ENCODE measurements at regions not wholly inside any gene's neighbourhood (a gene's known extent, or its start where the extent isn't known, plus 50 kb on each side); places are given as distances from the start of the nearest gene placed in this dataset.

GRCh38 chr11:87604350-87604749, 566.6 kb downstream of the TMEM135 start:
- H3K18ac ChIP-seq (ENCODE audit: insufficient read length, low read depth, low read length) = no peak overlapping the region
- no peaks in the 10 kb centered on the region for H3K79me1 ChIP-seq (ENCODE audit: insufficient read depth, low read depth, low read length, poor library complexity, severe bottlenecking)
- H2BK5ac ChIP-seq (ENCODE audit: insufficient read length, low read length) = no peak overlapping the region
- no peak overlapping the region for H2BK120ac ChIP-seq (ENCODE audit: low read depth, low read length, poor library complexity, severe bottlenecking)
- H3K9ac ChIP-seq (ENCODE audit: extremely low read depth, insufficient read length, low read length) = no peak overlapping the region
- no peak overlapping the region for H4K5ac ChIP-seq (ENCODE audit: insufficient read length, low read depth, low read length)
- H4K8ac ChIP-seq (replicated peaks; ENCODE audit: insufficient read length, low read depth, low read length) = no peak overlapping the region
- H3K4me1 ChIP-seq (ENCODE audit: insufficient read depth, low read length) = no peaks in the 10 kb centered on the region
- no peak for TF ChIP-seq CTCF (conservative IDR thresholded peaks at IDR 0.05)
- H3K4ac ChIP-seq (ENCODE audit: low read depth, low read length) = no peak overlapping the region
- no peak overlapping the region for H2BK20ac ChIP-seq (ENCODE audit: low read depth, low read length, poor library complexity, severe bottlenecking)
- H4K91ac ChIP-seq (ENCODE audit: insufficient read length, low read depth, low read length) = no peak overlapping the region
- no peaks in the 10 kb centered on the region for H3K9me3 ChIP-seq (ENCODE audit: control insufficient read depth, low read depth, low read length)
- no peaks in the 10 kb centered on the region for H3K79me2 ChIP-seq (ENCODE audit: insufficient read depth, low read length)
- H2AK5ac ChIP-seq (ENCODE audit: insufficient read length, low read length) = no peak overlapping the region
- no peak overlapping the region for H3K23ac ChIP-seq (ENCODE audit: insufficient read length, low read depth, low read length)
- H3K56ac ChIP-seq (ENCODE audit: insufficient read length, low read depth, low read length) = no peak overlapping the region
- no peak overlapping the region for H3K4me2 ChIP-seq (ENCODE audit: insufficient read depth, insufficient read length, low read length)
- H2BK12ac ChIP-seq (ENCODE audit: insufficient read length, low read depth, low read length) = no peak overlapping the region
- H3K14ac ChIP-seq (ENCODE audit: insufficient read depth, low read length) = no peak overlapping the region
- H3K27me3 ChIP-seq (ENCODE audit: insufficient read depth, low read length) = no peaks in the 10 kb centered on the region
- H2BK15ac ChIP-seq (ENCODE audit: low read depth, low read length) = no peak overlapping the region
- H3K27ac Mint-ChIP-seq = peak overlapping the region in 1 of 3 experiments; percentile 87; a peak in 2 of 7 replicates
- H3K9me3 Mint-ChIP-seq = no peaks in the 10 kb centered on the region
- 0 out of 4 replicates have a peak, but pooled peaks cover 0 to 3% of the 10 kb centered on the region in 2 experiments for H3K4me1 Mint-ChIP-seq
- no peak for DNase-seq
- no peaks in the 10 kb centered on the region for H3K23me2 ChIP-seq (ENCODE audit: insufficient read length, low read depth, low read length, poor library complexity, severe bottlenecking)
- no peaks in the 10 kb centered on the region for H4K20me1 ChIP-seq (ENCODE audit: control insufficient read depth, insufficient read depth, insufficient read length)
- H2AFZ ChIP-seq (ENCODE audit: low read length) = no peak overlapping the region
- H3T11ph ChIP-seq (ENCODE audit: low read length) = no peak overlapping the region
- no peak overlapping the region for H3K4me3 Mint-ChIP-seq
- no peaks in the 10 kb centered on the region for H3K27me3 Mint-ChIP-seq (ENCODE audit: low read depth)
- H3K27ac ChIP-seq (ENCODE audit: insufficient read length, low read depth, low read length) = no peak overlapping the region
- H3K36me3 Mint-ChIP-seq (ENCODE audit: insufficient read depth in 1 of 3, low read depth in 3 of 3) = no peaks in the 10 kb centered on the region

All from H9 (cell line).